ENCODE measurements at regions not wholly inside any gene's neighbourhood (a gene's known extent, or its start where the extent isn't known, plus 50 kb on each side); places are given as distances from the start of the nearest gene placed in this dataset.
"Not testable (repeated sequence)": the region's sequence is repeated elsewhere in the genome, so short reads cannot be mapped to it uniquely, and the experiment has no call there.

- not testable (repeated sequence) for DNase-seq (ENCODE audit: low spot score)
These were observed 123.1 kb downstream of the TRIM27 start for GRCh38 chr6:28800647-28801046.

- DNase-seq (ENCODE audit: low spot score) = peak; percentile 35
These were observed 121.1 kb downstream of the TRIM27 start for GRCh38 chr6:28802417-28803336.

- DNase-seq (ENCODE audit: low spot score) = no peak
These were observed 120.5 kb downstream of the TRIM27 start for GRCh38 chr6:28803337-28803709.

GRCh38 chr6:28807682-28808280, 116.0 kb downstream of the TRIM27 start:
- peak; percentile 90 for DNase-seq (ENCODE audit: low spot score)

- DNase-seq (ENCODE audit: low spot score) = no peak
These were observed 115.4 kb downstream of the TRIM27 start for GRCh38 chr6:28808383-28808782.

- no peak for DNase-seq (ENCODE audit: low spot score)
These were observed 113.7 kb downstream of the TRIM27 start for GRCh38 chr6:28809947-28810658.

- DNase-seq (ENCODE audit: low spot score) = no peak
These were observed 113.1 kb downstream of the TRIM27 start for GRCh38 chr6:28810659-28811053.

GRCh38 chr6:28811873-28812272, 111.9 kb downstream of the TRIM27 start:
- DNase-seq (ENCODE audit: low spot score) = peak; percentile 50

- DNase-seq (ENCODE audit: low spot score) = no peak
These were observed 110.8 kb downstream of the TRIM27 start for GRCh38 chr6:28812778-28813569.

GRCh38 chr6:28814032-28814976, 109.5 kb downstream of the TRIM27 start:
- no peak for DNase-seq (ENCODE audit: low spot score)

GRCh38 chr6:28816339-28816908, 107.4 kb downstream of the TRIM27 start:
- DNase-seq (ENCODE audit: low spot score) = no peak

GRCh38 chr6:28816909-28817807, 106.6 kb downstream of the TRIM27 start:
- peak; percentile 50 for DNase-seq (ENCODE audit: low spot score)

GRCh38 chr6:28817808-28818145, 106.0 kb downstream of the TRIM27 start:
- DNase-seq (ENCODE audit: low spot score) = no peak

- no peak for DNase-seq (ENCODE audit: low spot score)
These were observed 98.7 kb downstream of the TRIM27 start for GRCh38 chr6:28824793-28825731.

GRCh38 chr6:28825732-28826293, 98.0 kb downstream of the TRIM27 start:
- no peak for DNase-seq (ENCODE audit: low spot score)

- not testable (repeated sequence) for DNase-seq (ENCODE audit: low spot score)
These were observed 92.1 kb downstream of the TRIM27 start for GRCh38 chr6:28831683-28832082.

GRCh38 chr6:28836703-28837102, 87.1 kb downstream of the TRIM27 start:
- DNase-seq (ENCODE audit: low spot score) = not testable (repeated sequence)

GRCh38 chr6:28838289-28838633, 85.5 kb downstream of the TRIM27 start:
- peak; percentile 92 for DNase-seq (ENCODE audit: low spot score)

All from HT-29 (cell line).